ENCODE measurements at regions not wholly inside any gene's neighbourhood (a gene's known extent, or its start where the extent isn't known, plus 50 kb on each side); places are given as distances from the start of the nearest gene placed in this dataset.
"Not testable (repeated sequence)": the region's sequence is repeated elsewhere in the genome, so short reads cannot be mapped to it uniquely, and the experiment has no call there.

GRCh38 chr2:153291718-153292117 lies 186.8 kb downstream of the RPRM start:
- Histone ChIP-seq H3K9me3 (no peaks in the 10 kb centered on the region), H3K4me1 (peaks cover 0 to 1% (median under 1%) of the 10 kb centered on the region in 4 donors), H3K27me3 (no peaks in the 10 kb centered on the region), H3K27ac (replicated peaks in 1 of 4) (no peak overlapping the region), H3K4me3 (no peak overlapping the region), H3K36me3 (no peaks in the 10 kb centered on the region)
- intact Hi-C loops (cut with DNase I) = no loop called here
- DNase-seq (ENCODE audit: extremely low spot score) = no peak
- 64% methylated on average over 5 of the region's 5 CpGs for WGBS
- TF ChIP-seq EP300 (IDR thresholded peaks at IDR 0.05) (no peak), CTCF (IDR thresholded peaks at IDR 0.05) (no peak), POLR2AphosphoS5 (IDR thresholded peaks at IDR 0.05) (no peak), POLR2A (IDR thresholded peaks at IDR 0.05; ENCODE audit: low read depth) (no peak)

- Histone ChIP-seq H3K4me1 (no peaks in the 10 kb centered on the region), H3K4me3 (no peak overlapping the region), H3K36me3 (no peaks in the 10 kb centered on the region), H3K27ac (replicated peaks in 1 of 4) (no peak overlapping the region), H3K9me3 (no peaks in the 10 kb centered on the region), H3K27me3 (no peaks in the 10 kb centered on the region)
- WGBS = 49% methylated on average over 24 of the region's 24 CpGs
- DNase-seq (ENCODE audit: extremely low spot score) = no peak
- no peak for TF ChIP-seq POLR2AphosphoS5 (IDR thresholded peaks at IDR 0.05)
- TF ChIP-seq CTCF (IDR thresholded peaks at IDR 0.05) = no peak
- TF ChIP-seq EP300 (IDR thresholded peaks at IDR 0.05) = no peak
- no peak for TF ChIP-seq POLR2A (IDR thresholded peaks at IDR 0.05; ENCODE audit: low read depth)
- intact Hi-C loops (cut with DNase I) = no loop called here
These were observed 191.3 kb downstream of the RPRM start for GRCh38 chr2:153287109-153287801.

- H3K27ac ChIP-seq (replicated peaks in 1 of 4) = no peak overlapping the region
- H3K27me3 ChIP-seq = no peaks in the 10 kb centered on the region
- H3K4me1 ChIP-seq = no peaks in the 10 kb centered on the region
- no peak overlapping the region for H3K4me3 ChIP-seq
- no peak for TF ChIP-seq CTCF (IDR thresholded peaks at IDR 0.05)
- TF ChIP-seq POLR2AphosphoS5 (IDR thresholded peaks at IDR 0.05) = no peak
- no peak for TF ChIP-seq POLR2A (IDR thresholded peaks at IDR 0.05; ENCODE audit: low read depth)
- TF ChIP-seq EP300 (IDR thresholded peaks at IDR 0.05) = no peak
- H3K36me3 ChIP-seq = no peaks in the 10 kb centered on the region
- peaks cover 0 to 5% (median 0%) of the 10 kb centered on the region in 4 donors for H3K9me3 ChIP-seq
- intact Hi-C loops (cut with DNase I) = no loop called here
- DNase-seq (ENCODE audit: extremely low spot score) = no peak
These were observed 209.6 kb downstream of the RPRM start for GRCh38 chr2:153268941-153269461.

DNA sequence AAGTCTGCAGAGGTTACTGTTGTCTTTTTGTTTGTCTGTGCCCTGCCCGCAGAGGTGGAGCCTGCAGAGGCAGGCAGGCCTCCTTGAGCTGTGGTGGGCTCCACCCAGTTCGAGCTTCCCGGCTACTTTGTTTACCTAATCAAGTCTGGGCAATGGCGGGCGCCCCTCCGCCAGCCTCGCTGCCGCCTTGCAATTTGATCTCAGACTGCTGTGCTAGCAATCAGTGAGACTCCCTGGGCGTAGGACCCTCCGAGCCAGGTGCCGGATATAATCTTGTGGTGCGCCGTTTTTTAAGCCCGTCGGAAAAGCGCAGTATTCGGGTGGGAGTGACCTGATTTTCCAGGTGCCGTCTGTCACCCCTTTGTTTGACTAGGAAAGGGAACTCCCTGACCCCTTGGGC lies 221.7 kb downstream of the RPRM start:
- H3K27me3 ChIP-seq; intact Hi-C loops (cut with DNase I); H3K4me1 ChIP-seq; H3K9me3 ChIP-seq; DNase-seq (ENCODE audit: extremely low spot score); H3K36me3 ChIP-seq; H3K4me3 ChIP-seq; H3K27ac ChIP-seq (replicated peaks in 1 of 4): not testable (repeated sequence)
- 96% methylated on average over 13 of the region's 18 CpGs for WGBS

DNA sequence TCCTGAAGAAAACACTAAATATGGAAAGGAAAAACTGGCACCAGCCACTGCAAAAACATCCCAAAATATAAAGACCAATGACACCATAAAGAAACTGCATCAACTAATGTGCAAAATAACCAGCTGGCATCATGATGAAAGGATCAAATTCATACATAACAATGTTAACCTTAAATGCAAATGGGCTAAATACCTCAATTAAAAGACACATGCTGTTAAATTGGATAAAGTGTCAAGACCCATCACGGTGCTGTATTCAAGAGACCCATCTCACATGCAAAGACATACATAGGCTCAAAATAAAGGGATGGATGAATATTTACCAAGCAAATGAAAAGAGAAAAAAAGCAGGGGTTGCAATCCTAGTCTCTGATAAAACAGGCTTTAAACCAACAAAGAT lies 231.9 kb downstream of the RPRM start:
- intact Hi-C loops (cut with DNase I); H3K27me3 ChIP-seq; H3K9me3 ChIP-seq; DNase-seq (ENCODE audit: extremely low spot score); H3K27ac ChIP-seq (replicated peaks in 1 of 4); H3K4me1 ChIP-seq; H3K4me3 ChIP-seq; H3K36me3 ChIP-seq: not testable (repeated sequence)
- WGBS = 36% methylated on average over 1 of the region's 1 CpG

- Histone ChIP-seq H3K27ac (replicated peaks in 1 of 4) (no peak overlapping the region), H3K27me3 (no peaks in the 10 kb centered on the region), H3K36me3 (no peaks in the 10 kb centered on the region), H3K9me3 (no peaks in the 10 kb centered on the region), H3K4me3 (no peak overlapping the region), H3K4me1 (no peaks in the 10 kb centered on the region)
- WGBS = 83% methylated on average over 1 of the region's 1 CpG
- DNase-seq (ENCODE audit: extremely low spot score) = no peak
- intact Hi-C loops (cut with DNase I) = no loop called here
- TF ChIP-seq EP300 (IDR thresholded peaks at IDR 0.05) (no peak), CTCF (IDR thresholded peaks at IDR 0.05) (no peak), POLR2AphosphoS5 (IDR thresholded peaks at IDR 0.05) (no peak)
These were observed 243.0 kb downstream of the RPRM start for GRCh38 chr2:153235516-153235915.
